Tibial nerve (tissue), 4 donors: ENCODE measurements at regions not wholly inside any gene's neighbourhood (a gene's known extent, or its start where the extent isn't known, plus 50 kb on each side); places are given as distances from the start of the nearest gene placed in this dataset.

ENCODE experiments used
- DNase-seq, 2 donors: peaks; one replicate each; pipeline ENCODE4 v3.0.0-alpha.2; 2019; ENCODE audit warnings: low spot score in 2 of 2
- H3K27ac ChIP-seq, 4 donors: fragments of 200-600 bp; sonication (generic) in 3 of 4; one replicate each; pipeline ENCODE4 v1.5.1; 2017 to 2019; ENCODE audit warnings: mild to moderate bottlenecking in 1 of 4
- H3K27me3 ChIP-seq, 2 donors: fragments of 200-600 bp; sonication (generic) in 1 of 2; one replicate each; pipeline versions ENCODE4 v1.5.1 to v1.6.0; 2017 to 2019
- H3K36me3 ChIP-seq, 3 donors: fragments of 200-600 bp; sonication (generic); one replicate each; pipeline ENCODE4 v1.5.1; 2018 to 2019
- H3K4me1 ChIP-seq, 4 donors: fragments of 200-600 bp; sonication (generic) in 3 of 4; one replicate each; pipeline ENCODE4 v1.5.1; 2017 to 2019
- H3K4me3 ChIP-seq, 4 donors: fragments of 200-600 bp; sonication (generic) in 3 of 4; one replicate each; pipeline ENCODE4 v1.5.1; 2017 to 2019; ENCODE audit warnings: mild to moderate bottlenecking in 1 of 4, moderate library complexity in 1 of 4
- H3K9me3 ChIP-seq, 4 donors: fragments of 200-600 bp; sonication (generic) in 3 of 4; one replicate each; pipeline ENCODE4 v1.5.1; 2017 to 2019
- EP300 ChIP-seq, 2 donors: sonication (generic); formaldehyde crosslinking; IDR thresholded peaks; one replicate each; pipeline ENCODE4 v1.6.1; 2017; ENCODE audit warnings: antibody characterized with exemption in 2 of 2, mild to moderate bottlenecking in 1 of 2
- POLR2A ChIP-seq, 2 donors: fragments of 450-650 bp; IDR thresholded peaks; one replicate each; pipeline ENCODE4 v1.6.1; 2017; ENCODE audit warnings: antibody characterized with exemption in 2 of 2, mild to moderate bottlenecking in 2 of 2, moderate library complexity in 2 of 2
- WGBS, 2 donors: methylation state at CpG; one replicate each; pipeline ENCODE4 v1.1.5; 2018; 5-methylcytosine and 5-hydroxymethylcytosine counted together
- TF ChIP-seq, protein P1 (sequence below), 5 experiments: fragments of 200-600 bp in 3 of 5; fragments of 450-650 bp in 2 of 5; sonication (generic) in 3 of 5; IDR thresholded peaks; one replicate each; pipeline ENCODE4 v1.5.1; 2016 to 2019; ENCODE audit warnings: antibody characterized with exemption in 5 of 5, mild to moderate bottlenecking in 3 of 5, moderate library complexity in 2 of 5

DNA sequence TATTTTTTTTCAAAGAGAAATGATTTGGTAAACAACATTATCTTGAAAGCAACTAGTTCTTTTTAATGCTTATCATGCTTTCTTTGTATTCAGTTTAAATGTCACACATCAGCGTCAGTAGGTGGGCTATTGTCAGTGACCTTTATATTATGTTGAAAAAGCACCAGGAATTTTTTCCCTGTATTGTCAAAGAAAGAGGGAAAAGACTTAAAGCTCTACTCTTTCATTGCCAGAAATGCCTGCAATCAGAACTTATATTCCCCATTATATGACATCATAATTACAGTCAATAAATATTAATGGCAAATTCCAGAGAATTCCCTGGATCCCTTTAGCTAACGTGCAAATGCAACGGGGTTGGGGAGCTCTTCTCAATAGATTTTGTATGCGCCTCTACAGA, 353.9 kb downstream of the CDH2 start:
- no peak overlapping the region for H3K27ac ChIP-seq
- WGBS, 2 donors: 54 to 56% methylated on average over 4 of the region's 4 CpGs
- no peaks in the 10 kb centered on the region for H3K9me3 ChIP-seq
- no peaks in the 10 kb centered on the region for H3K27me3 ChIP-seq
- no peak overlapping the region for H3K4me3 ChIP-seq
- no peak for DNase-seq
- no peaks in the 10 kb centered on the region for H3K36me3 ChIP-seq
- TF ChIP-seq POLR2A (IDR thresholded peaks at IDR 0.05): no peak
- H3K4me1 ChIP-seq: no peaks in the 10 kb centered on the region

DNA sequence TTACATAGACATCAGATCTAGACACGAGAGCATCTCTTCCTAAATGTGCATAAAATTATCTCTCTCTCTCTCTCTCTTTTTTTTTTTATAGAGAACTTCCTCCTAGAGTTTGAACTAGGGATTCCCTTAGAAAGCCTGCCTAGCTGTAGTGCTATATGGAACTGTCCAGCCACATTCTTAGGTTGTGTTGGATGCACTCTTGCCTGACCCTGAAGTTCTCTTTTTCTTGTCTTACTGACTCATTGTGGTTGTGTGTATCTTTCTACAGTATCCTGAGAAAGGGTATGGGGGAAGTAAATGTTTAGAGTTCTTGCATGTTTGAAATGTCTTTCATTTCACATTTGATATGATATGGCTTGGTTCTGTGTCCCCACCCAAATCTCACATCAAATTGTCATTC, 368.2 kb downstream of the CDH2 start:
- Histone ChIP-seq H3K9me3 (no peaks in the 10 kb centered on the region), H3K27ac (no peak overlapping the region), H3K27me3 (no peaks in the 10 kb centered on the region), H3K4me3 (no peak overlapping the region), H3K4me1 (no peaks in the 10 kb centered on the region), H3K36me3 (no peaks in the 10 kb centered on the region)
- TF ChIP-seq EP300 (IDR thresholded peaks at IDR 0.05) (no peak), POLR2A (IDR thresholded peaks at IDR 0.05) (no peak)
- TF ChIP-seq, protein P1, sequence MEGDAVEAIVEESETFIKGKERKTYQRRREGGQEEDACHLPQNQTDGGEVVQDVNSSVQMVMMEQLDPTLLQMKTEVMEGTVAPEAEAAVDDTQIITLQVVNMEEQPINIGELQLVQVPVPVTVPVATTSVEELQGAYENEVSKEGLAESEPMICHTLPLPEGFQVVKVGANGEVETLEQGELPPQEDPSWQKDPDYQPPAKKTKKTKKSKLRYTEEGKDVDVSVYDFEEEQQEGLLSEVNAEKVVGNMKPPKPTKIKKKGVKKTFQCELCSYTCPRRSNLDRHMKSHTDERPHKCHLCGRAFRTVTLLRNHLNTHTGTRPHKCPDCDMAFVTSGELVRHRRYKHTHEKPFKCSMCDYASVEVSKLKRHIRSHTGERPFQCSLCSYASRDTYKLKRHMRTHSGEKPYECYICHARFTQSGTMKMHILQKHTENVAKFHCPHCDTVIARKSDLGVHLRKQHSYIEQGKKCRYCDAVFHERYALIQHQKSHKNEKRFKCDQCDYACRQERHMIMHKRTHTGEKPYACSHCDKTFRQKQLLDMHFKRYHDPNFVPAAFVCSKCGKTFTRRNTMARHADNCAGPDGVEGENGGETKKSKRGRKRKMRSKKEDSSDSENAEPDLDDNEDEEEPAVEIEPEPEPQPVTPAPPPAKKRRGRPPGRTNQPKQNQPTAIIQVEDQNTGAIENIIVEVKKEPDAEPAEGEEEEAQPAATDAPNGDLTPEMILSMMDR (IDR thresholded peaks at IDR 0.05): no peak
- 52 to 64% methylated on average over 1 of the region's 1 CpG for WGBS, 2 donors
- DNase-seq: no peak

DNA sequence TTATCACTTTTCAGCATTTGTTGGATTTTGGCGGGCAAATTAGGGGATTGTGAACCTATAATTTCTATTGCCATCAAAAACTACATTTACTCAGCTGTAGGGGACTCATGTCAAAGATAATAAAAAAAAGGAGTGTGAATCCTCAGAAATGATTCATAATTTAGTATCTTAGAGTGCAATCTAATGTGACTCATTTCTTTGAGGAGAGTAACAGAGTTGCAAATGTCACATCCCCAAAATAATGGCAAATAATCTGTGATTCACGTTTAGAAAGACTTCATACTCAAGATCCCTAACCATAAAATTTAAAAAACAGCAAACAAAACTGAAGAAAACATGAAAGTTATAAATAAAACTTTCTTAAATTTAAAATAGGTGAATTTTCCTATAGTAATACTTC, 373.0 kb downstream of the CDH2 start:
- no peak for TF ChIP-seq EP300 (IDR thresholded peaks at IDR 0.05)
- TF ChIP-seq, protein P1 (IDR thresholded peaks at IDR 0.05): no peak
- TF ChIP-seq POLR2A (IDR thresholded peaks at IDR 0.05): no peak
- Histone ChIP-seq H3K27ac (no peak overlapping the region), H3K4me1 (no peaks in the 10 kb centered on the region), H3K36me3 (no peaks in the 10 kb centered on the region), H3K4me3 (no peak overlapping the region), H3K9me3 (no peaks in the 10 kb centered on the region), H3K27me3 (no peaks in the 10 kb centered on the region)
- WGBS, 2 donors: 74 to 76% methylated on average over 2 of the region's 2 CpGs
- DNase-seq: no peak

DNA sequence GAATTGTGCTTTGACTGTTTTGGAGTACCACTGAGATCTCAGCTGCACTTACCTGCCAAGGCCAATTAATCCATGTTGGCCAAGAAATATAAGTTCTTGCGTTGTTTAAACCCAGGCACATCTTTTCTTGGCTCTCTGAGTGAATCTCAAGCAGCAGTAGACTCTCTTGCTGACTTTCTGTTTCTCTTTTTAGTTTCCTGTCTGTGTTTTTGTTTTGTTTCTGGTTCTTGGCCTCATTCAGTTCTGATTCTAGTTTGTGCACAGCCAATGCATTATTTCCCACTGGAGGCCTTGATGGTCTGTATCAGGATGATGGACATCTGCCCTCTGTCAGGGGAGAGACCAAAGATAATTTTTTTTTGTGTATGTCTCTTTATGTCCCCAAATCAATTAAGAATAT, 379.4 kb downstream of the CDH2 start:
- no peak for DNase-seq
- no peaks in the 10 kb centered on the region for H3K9me3 ChIP-seq
- no peak overlapping the region for H3K4me3 ChIP-seq
- no peaks in the 10 kb centered on the region for H3K27me3 ChIP-seq
- H3K27ac ChIP-seq: no peak overlapping the region
- 64 to 71% methylated on average over 1 of the region's 1 CpG for WGBS, 2 donors
- no peaks in the 10 kb centered on the region for H3K36me3 ChIP-seq
- peaks cover 0 to 5% (median 0%) of the 10 kb centered on the region in 4 donors for H3K4me1 ChIP-seq
- TF ChIP-seq EP300 (IDR thresholded peaks at IDR 0.05) (no peak), POLR2A (IDR thresholded peaks at IDR 0.05) (no peak)
- TF ChIP-seq, protein P1 (IDR thresholded peaks at IDR 0.05): no peak

DNA sequence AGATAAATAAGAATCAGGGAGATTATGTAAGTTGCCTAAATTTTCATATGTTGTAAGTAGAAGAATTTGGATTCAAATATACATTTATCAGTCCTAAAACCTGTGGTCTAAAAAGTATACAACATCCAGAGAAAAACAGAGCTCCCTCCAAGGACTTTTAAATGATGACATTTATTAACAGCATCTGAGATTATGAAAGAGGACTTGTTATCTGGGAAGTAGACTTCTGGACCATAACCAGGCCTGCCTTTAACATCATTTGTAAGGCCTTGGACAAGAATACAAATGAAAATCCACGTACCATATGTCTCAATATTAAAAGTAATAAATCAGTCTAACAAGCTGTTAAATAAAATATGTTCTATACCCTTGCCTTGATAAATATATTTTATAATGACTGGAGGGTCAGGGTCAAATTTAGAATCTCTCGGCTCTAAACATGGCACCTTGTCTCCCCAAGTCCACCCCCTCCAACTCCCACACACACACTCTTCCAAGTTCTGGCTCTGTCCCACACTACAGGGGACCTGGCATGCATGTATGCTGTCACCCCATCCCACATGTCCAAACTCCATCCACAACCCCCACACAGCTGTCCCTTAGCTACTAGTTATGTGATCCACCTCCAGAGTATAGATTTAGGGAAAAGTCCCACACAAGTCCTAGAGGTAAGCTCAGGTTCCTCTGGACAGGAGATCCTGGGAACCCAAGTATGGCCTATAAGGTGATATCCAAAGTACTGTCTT, 382.6 kb downstream of the CDH2 start:
- Histone ChIP-seq H3K9me3 (no peaks in the 10 kb centered on the region), H3K27ac (no peak overlapping the region), H3K4me1 (peaks cover 0 to 5% (median 0%) of the 10 kb centered on the region in 4 donors), H3K4me3 (no peak overlapping the region), H3K27me3 (no peaks in the 10 kb centered on the region), H3K36me3 (no peaks in the 10 kb centered on the region)
- TF ChIP-seq EP300 (IDR thresholded peaks at IDR 0.05) (no peak), POLR2A (IDR thresholded peaks at IDR 0.05) (no peak)
- TF ChIP-seq, protein P1 (IDR thresholded peaks at IDR 0.05): no peak
- no peak for DNase-seq
- 83 to 90% methylated on average over 2 of the region's 2 CpGs for WGBS, 2 donors
